ENCODE measurements at regions not wholly inside any gene's neighbourhood (a gene's known extent, or its start where the extent isn't known, plus 50 kb on each side); places are given as distances from the start of the nearest gene placed in this dataset.

DNA sequence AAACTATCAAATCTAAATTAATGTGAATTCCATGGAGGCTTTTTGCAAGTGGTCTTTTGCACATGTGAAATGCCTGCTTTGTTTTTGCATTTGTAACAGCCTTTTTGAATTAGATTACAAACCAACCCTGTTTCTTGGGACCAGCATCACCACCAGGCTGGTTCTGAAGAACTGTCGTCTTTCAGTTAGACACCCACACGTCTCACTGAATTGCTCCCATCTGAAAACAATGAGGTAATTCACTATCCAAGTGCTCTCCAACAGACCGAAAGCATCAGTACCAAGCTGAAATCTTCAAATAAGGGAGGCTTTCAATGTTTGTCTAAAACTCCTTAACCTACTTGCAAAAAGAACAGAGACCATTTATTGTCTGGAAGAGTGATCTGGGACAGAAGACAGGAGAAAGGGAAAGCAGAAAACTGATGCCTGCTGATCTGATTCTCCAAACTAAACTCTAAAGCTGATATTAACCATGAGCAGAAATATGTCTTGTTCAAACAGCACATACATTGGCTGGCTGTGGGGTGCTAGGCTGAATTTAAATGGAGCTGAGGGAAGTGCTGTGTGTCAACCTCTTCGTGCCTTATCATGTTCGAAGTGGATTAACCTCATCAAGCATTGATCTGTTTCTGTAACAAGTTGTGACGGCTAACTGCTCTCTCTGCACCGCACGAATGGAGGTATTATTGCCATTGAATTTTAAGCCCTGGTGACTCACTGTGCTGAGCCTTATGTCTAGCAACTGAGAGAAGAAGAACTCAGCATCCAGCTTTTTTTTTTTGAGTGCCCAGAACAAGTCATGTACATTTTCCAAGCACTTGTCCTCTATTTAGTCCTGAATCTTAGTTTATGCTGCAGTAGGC is 213.7 kb upstream of the P2RY1 start:
- no peaks in the 10 kb centered on the region for H3K27me3 ChIP-seq (ENCODE audit: control insufficient read depth, insufficient read depth, low read length)
- H3K4me1 ChIP-seq = no peaks in the 10 kb centered on the region
- no peaks in the 10 kb centered on the region for H3K9me3 ChIP-seq (ENCODE audit: control insufficient read depth, low read length)
- no peak overlapping the region for H3K27ac ChIP-seq
- no peak overlapping the region for H2AFZ ChIP-seq
- H3K9ac ChIP-seq = no peak overlapping the region
- H3K4me2 ChIP-seq (ENCODE audit: low read length) = no peak overlapping the region
- no peaks in the 10 kb centered on the region for H3K79me2 ChIP-seq
- TF ChIP-seq CTCF (IDR thresholded peaks at IDR 0.05) = no peak
- no peak overlapping the region for H3K4me3 ChIP-seq (ENCODE audit: low read depth, low read length)
- H3K36me3 ChIP-seq (ENCODE audit: control insufficient read depth, insufficient read depth, low read length) = no peaks in the 10 kb centered on the region

- H3K9ac ChIP-seq = no peak overlapping the region
- H3K79me2 ChIP-seq = no peaks in the 10 kb centered on the region
- H2AFZ ChIP-seq = no peak overlapping the region
- H3K27ac ChIP-seq = no peak overlapping the region
- no peaks in the 10 kb centered on the region for H3K27me3 ChIP-seq (ENCODE audit: control insufficient read depth, insufficient read depth, low read length)
- no peak overlapping the region for H3K4me3 ChIP-seq (ENCODE audit: low read depth, low read length)
- H3K9me3 ChIP-seq (ENCODE audit: control insufficient read depth, low read length) = no peaks in the 10 kb centered on the region
- H3K4me1 ChIP-seq = no peaks in the 10 kb centered on the region
- TF ChIP-seq CTCF (IDR thresholded peaks at IDR 0.05) = no peak
- H3K4me2 ChIP-seq (ENCODE audit: low read length) = no peak overlapping the region
- no peaks in the 10 kb centered on the region for H3K36me3 ChIP-seq (ENCODE audit: control insufficient read depth, insufficient read depth, low read length)
These were observed 212.7 kb upstream of the P2RY1 start for GRCh38 chr3:152621967-152622810.

DNA sequence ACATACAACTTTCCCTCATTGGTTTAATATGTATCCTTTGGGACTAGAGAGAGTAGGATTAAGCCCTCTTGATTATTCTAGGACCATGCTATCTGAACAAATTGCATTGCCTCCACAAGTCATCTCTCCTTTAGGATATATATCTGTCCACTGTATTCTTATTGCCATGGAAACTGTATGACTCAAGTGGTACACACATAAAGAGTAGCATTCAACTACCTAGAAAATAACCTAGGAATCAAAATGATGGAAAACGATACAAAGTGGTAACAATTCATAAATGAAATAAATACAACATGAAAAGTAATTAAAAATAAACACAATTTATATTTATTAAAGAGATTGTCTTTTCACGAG is 212.1 kb upstream of the P2RY1 start:
- Histone ChIP-seq H3K4me1 (no peaks in the 10 kb centered on the region), H3K4me2 (ENCODE audit: low read length) (no peak overlapping the region), H3K27ac (no peak overlapping the region), H3K36me3 (ENCODE audit: control insufficient read depth, insufficient read depth, low read length) (no peaks in the 10 kb centered on the region), H3K9me3 (ENCODE audit: control insufficient read depth, low read length) (no peaks in the 10 kb centered on the region), H3K4me3 (ENCODE audit: low read depth, low read length) (no peak overlapping the region), H3K79me2 (no peaks in the 10 kb centered on the region), H2AFZ (no peak overlapping the region), H3K27me3 (ENCODE audit: control insufficient read depth, insufficient read depth, low read length) (no peaks in the 10 kb centered on the region), H3K9ac (no peak overlapping the region)
- TF ChIP-seq CTCF (IDR thresholded peaks at IDR 0.05) = no peak

GRCh38 chr3:152623286-152623911 is 211.5 kb upstream of the P2RY1 start:
- no peak overlapping the region for H3K4me2 ChIP-seq (ENCODE audit: low read length)
- no peak for TF ChIP-seq CTCF (IDR thresholded peaks at IDR 0.05)
- H3K36me3 ChIP-seq (ENCODE audit: control insufficient read depth, insufficient read depth, low read length) = no peaks in the 10 kb centered on the region
- H3K79me2 ChIP-seq = no peaks in the 10 kb centered on the region
- no peaks in the 10 kb centered on the region for H3K9me3 ChIP-seq (ENCODE audit: control insufficient read depth, low read length)
- no peaks in the 10 kb centered on the region for H3K27me3 ChIP-seq (ENCODE audit: control insufficient read depth, insufficient read depth, low read length)
- H3K4me1 ChIP-seq = no peaks in the 10 kb centered on the region
- H3K4me3 ChIP-seq (ENCODE audit: low read depth, low read length) = no peak overlapping the region
- no peak overlapping the region for H2AFZ ChIP-seq
- H3K27ac ChIP-seq = no peak overlapping the region
- H3K9ac ChIP-seq = no peak overlapping the region

Measured in parathyroid adenoma (tissue), 2 donors.